IMR-90 (cell line): ENCODE measurements at regions not wholly inside any gene's neighbourhood (a gene's known extent, or its start where the extent isn't known, plus 50 kb on each side); places are given as distances from the start of the nearest gene placed in this dataset.

ENCODE experiments used
- ATAC-seq: fragments of 200-7000 bp; cut with Tn5 transposase; 2 replicates; pipeline ENCODE4 v1.9.1; 2020; ENCODE audit warnings: low read depth, mild to moderate bottlenecking, moderate library complexity
- BruUV-seq: library from RNA; stranded (reverse); fragments of 400-500 nt; replicated peaks from 2 replicates; lab custom pipeline; 2021; lab: Mats Ljungman, UMichigan
- CTCF ChIA-PET: fragments of 300-600 bp; formaldehyde crosslinking; extraction: SDS; loops from one replicate; lab custom pipeline; 2021; ENCODE audit warnings: antibody characterized with exemption; lab: Yijun Ruan, JAX
- POLR2A ChIA-PET: fragments of 300-600 bp; sonication (Branson Sonifier 250); formaldehyde crosslinking; loops from one replicate; lab custom pipeline; 2022; ENCODE audit warnings: antibody characterized with exemption; ENCODE audit not compliant: unreplicated experiment; lab: Charles Lee
- DNase-seq: peaks from one replicate; pipeline ENCODE4 v3.0.0; 2013
- H2AFZ ChIP-seq: replicated peaks from 2 replicates; pipeline ENCODE3; 2013; ENCODE audit warnings: low read length, mild to moderate bottlenecking; ENCODE audit not compliant: poor library complexity
- H2AK5ac ChIP-seq: 2 replicates; pipeline ENCODE4 v1.6.1; 2013; ENCODE audit warnings: low read depth, low read length, inconsistent platforms
- H2AK9ac ChIP-seq: replicated peaks from 2 replicates; pipeline ENCODE3; 2013; ENCODE audit warnings: mild to moderate bottlenecking, low read depth, low read length, moderate library complexity; ENCODE audit not compliant: poor library complexity
- H2BK120ac ChIP-seq: 2 replicates; pipeline ENCODE4 v1.6.1; 2013; ENCODE audit warnings: low read depth, low read length, inconsistent platforms
- H2BK15ac ChIP-seq: 3 replicates; pipeline ENCODE4 v1.6.1; 2013; ENCODE audit warnings: low read depth, low read length, inconsistent platforms
- H2BK20ac ChIP-seq: 2 replicates; pipeline ENCODE4 v1.6.1; 2013; ENCODE audit warnings: low read depth, mild to moderate bottlenecking, inconsistent platforms, low read length, moderate library complexity
- H2BK5ac ChIP-seq: 2 replicates; pipeline ENCODE4 v1.6.1; 2013; ENCODE audit warnings: mild to moderate bottlenecking, low read depth, low read length, inconsistent platforms; ENCODE audit not compliant: poor library complexity, severe bottlenecking
- H3K14ac ChIP-seq: replicated peaks from 2 replicates; pipeline ENCODE4 v1.6.1; 2013; ENCODE audit warnings: low read depth, low read length, inconsistent platforms
- H3K18ac ChIP-seq: 2 replicates; pipeline ENCODE4 v1.6.1; 2013; ENCODE audit warnings: low read depth, low read length, control low read depth
- H3K23ac ChIP-seq: 2 replicates; pipeline ENCODE4 v1.6.1; 2013; ENCODE audit warnings: low read depth, low read length, inconsistent platforms
- H3K27ac ChIP-seq: 2 replicates; pipeline ENCODE4 v1.5.1; 2013; ENCODE audit warnings: mild to moderate bottlenecking, control low read depth, low read length; ENCODE audit not compliant: insufficient read depth
- H3K27me3 ChIP-seq: 2 replicates; pipeline ENCODE4 v1.6.1; 2013; ENCODE audit warnings: low read length; ENCODE audit not compliant: control insufficient read depth, insufficient read depth
- H3K36me3 ChIP-seq: 2 replicates; pipeline ENCODE4 v1.6.1; 2013; ENCODE audit warnings: low read length, mixed read lengths; ENCODE audit not compliant: control insufficient read depth, insufficient read depth
- H3K4ac ChIP-seq: 2 replicates; pipeline ENCODE4 v1.6.1; 2013; ENCODE audit warnings: low read depth, low read length, inconsistent platforms
- H3K4me1 ChIP-seq: 2 replicates; pipeline ENCODE4 v1.6.1; 2013; ENCODE audit warnings: low read length, mixed read lengths; ENCODE audit not compliant: control insufficient read depth, insufficient read depth
- H3K4me2 ChIP-seq: 2 replicates; pipeline ENCODE4 v1.6.1; 2013; ENCODE audit warnings: low read depth, mild to moderate bottlenecking, control low read depth, low read length, moderate library complexity
- H3K4me3 ChIP-seq: 2 replicates; pipeline ENCODE4 v1.5.1; 2013; ENCODE audit warnings: low read depth, mild to moderate bottlenecking, control low read depth, low read length, moderate library complexity; ENCODE audit not compliant: insufficient read depth
- H3K56ac ChIP-seq: 2 replicates; pipeline ENCODE4 v1.6.1; 2013; ENCODE audit warnings: low read length, inconsistent platforms; ENCODE audit not compliant: insufficient read depth; ENCODE audit errors: extremely low read depth
- H3K79me1 ChIP-seq, 2 experiments: 2 replicates each; pipeline ENCODE4 v1.6.1; 2013; ENCODE audit warnings: low read length in 2 of 2, inconsistent platforms in 1 of 2, low read depth in 1 of 2
- H3K9ac ChIP-seq: 2 replicates; pipeline ENCODE4 v1.6.1; 2013; ENCODE audit warnings: low read depth, low read length, control low read depth
- H3K9me1 ChIP-seq: 2 replicates; pipeline ENCODE4 v1.6.1; 2013; ENCODE audit warnings: low read length, inconsistent platforms; ENCODE audit not compliant: insufficient read depth
- H3K9me3 ChIP-seq: 2 replicates; pipeline ENCODE4 v1.6.1; 2013; ENCODE audit warnings: low read length; ENCODE audit not compliant: control insufficient read depth, insufficient read depth
- H4K20me1 ChIP-seq: 2 replicates; pipeline ENCODE4 v1.6.1; 2013; ENCODE audit warnings: low read length, inconsistent platforms; ENCODE audit not compliant: insufficient read depth
- H4K5ac ChIP-seq: 2 replicates; pipeline ENCODE4 v1.6.1; 2013; ENCODE audit warnings: mild to moderate bottlenecking, low read depth, low read length, control low read depth
- H4K8ac ChIP-seq, 2 experiments: 2 replicates each; pipeline ENCODE4 v1.6.1; 2013; ENCODE audit warnings: low read depth in 2 of 2, low read length in 2 of 2, control low read depth in 1 of 2, inconsistent platforms in 1 of 2
- H4K91ac ChIP-seq: 2 replicates; pipeline ENCODE4 v1.6.1; 2013; ENCODE audit warnings: low read depth, low read length, inconsistent platforms; ENCODE audit not compliant: insufficient read depth
- BHLHE40 ChIP-seq: fragments of 150-350 bp; IDR thresholded peaks from 2 replicates; pipeline ENCODE4 v1.6.1; 2016; ENCODE audit warnings: mild to moderate bottlenecking, low read depth, low read length
- CEBPB ChIP-seq: IDR thresholded peaks from 2 replicates; pipeline ENCODE4 v1.6.1; 2012; ENCODE audit warnings: low read depth, low read length, improper control_type of control experiment
- CHD1 ChIP-seq: IDR thresholded peaks from 2 replicates; pipeline ENCODE4 v1.6.1; 2012; ENCODE audit warnings: low read depth, low read length, improper control_type of control experiment
- CTCF ChIP-seq: conservative IDR thresholded peaks from 2 replicates; pipeline ENCODE4 v1.5.1; 2012; ENCODE audit warnings: mild to moderate bottlenecking, low read depth, low read length, improper control_type of control experiment
- FOS ChIP-seq: fragments of 150-350 bp; IDR thresholded peaks from 2 replicates; pipeline ENCODE4 v1.6.1; 2016; ENCODE audit warnings: low read depth, low read length
- MAFK ChIP-seq: IDR thresholded peaks from 2 replicates; pipeline ENCODE4 v1.6.1; 2012; ENCODE audit warnings: low read depth, low read length, improper control_type of control experiment
- MAZ ChIP-seq: IDR thresholded peaks from 2 replicates; pipeline ENCODE4 v1.6.1; 2012; ENCODE audit warnings: low read depth, mild to moderate bottlenecking, low read length, improper control_type of control experiment, moderate library complexity, borderline replicate concordance
- MXI1 ChIP-seq: IDR thresholded peaks from 2 replicates; pipeline ENCODE4 v1.6.1; 2012; ENCODE audit warnings: low read depth, mild to moderate bottlenecking, low read length, moderate library complexity, borderline replicate concordance
- NFE2L2 ChIP-seq: fragments of 150-350 bp; IDR thresholded peaks from 2 replicates; pipeline ENCODE4 v1.6.1; 2016; ENCODE audit warnings: low read depth, mild to moderate bottlenecking, low read length
- POLR2A ChIP-seq: IDR thresholded peaks from 2 replicates; pipeline ENCODE4 v1.6.1; 2012; ENCODE audit warnings: mild to moderate bottlenecking, low read depth, low read length
- RAD21 ChIP-seq: IDR thresholded peaks from 2 replicates; pipeline ENCODE4 v1.6.1; 2012; ENCODE audit warnings: low read length, improper control_type of control experiment
- RCOR1 ChIP-seq: IDR thresholded peaks from 2 replicates; pipeline ENCODE4 v1.6.1; 2012; ENCODE audit warnings: mild to moderate bottlenecking, low read length, improper control_type of control experiment; ENCODE audit not compliant: insufficient replicate concordance
- RFX5 ChIP-seq: IDR thresholded peaks from 2 replicates; pipeline ENCODE4 v1.8.0; 2012; ENCODE audit warnings: low read depth, mild to moderate bottlenecking, low read length, moderate library complexity
- SMC3 ChIP-seq: fragments of 150-350 bp; IDR thresholded peaks from 2 replicates; pipeline ENCODE4 v1.6.1; 2016; ENCODE audit warnings: low read depth, mild to moderate bottlenecking, antibody characterized with exemption, low read length, moderate library complexity
- USF2 ChIP-seq: fragments of 150-350 bp; IDR thresholded peaks from 2 replicates; pipeline ENCODE4 v1.6.1; 2017; ENCODE audit warnings: mild to moderate bottlenecking, antibody characterized with exemption, low read length, low read depth
- WGBS, 2 experiments: methylation state at CpG; one replicate each; pipeline versions ENCODE4 v1.1.5 to v1.1.7; 2013; ENCODE audit warnings: missing lambda C conversion rate in 2 of 2; ENCODE audit not compliant: insufficient read length in 1 of 2; ENCODE audit errors: extremely low coverage in 2 of 2; 5-methylcytosine and 5-hydroxymethylcytosine counted together
- dilution Hi-C: fragments of 300-500 bp; cut with HindIII; formaldehyde crosslinking; loops from one replicate; pipeline ENCODE4 v1.14.3; 2018; ENCODE audit warnings: low sequenced_read_pairs; ENCODE audit not compliant: unreplicated experiment
- in situ Hi-C: fragments of 300-500 bp; cut with MboI; formaldehyde crosslinking; loops from 3 replicates; pipeline ENCODE4 v1.14.3; 2019; ENCODE audit warnings: low sequenced_read_pairs, inconsistent platforms, mixed read lengths
- intact Hi-C: fragments of 100-400 bp; cut with micrococcal nuclease; formaldehyde crosslinking; loops from 2 replicates; pipeline ENCODE4 v1.10.0; 2022
- TF ChIP-seq, protein P1 (sequence below): fragments of 150-350 bp; IDR thresholded peaks from 2 replicates; pipeline ENCODE4 v1.6.1; 2016; ENCODE audit warnings: low read depth, mild to moderate bottlenecking, low read length, moderate library complexity, borderline replicate concordance

- no peak overlapping the region for H2AK5ac ChIP-seq
- no peak overlapping the region for H2BK20ac ChIP-seq
- 76% methylated on average over 3 of the region's 17 CpGs; no CpG with 5 or more reads in 1 of the 2 experiments for WGBS, 2 experiments
- H3K18ac ChIP-seq = no peak overlapping the region
- no peak overlapping the region for H3K9ac ChIP-seq
- BruUV-seq = no TSS peak
- dilution Hi-C loops = no loop called here
- DNase-seq = no peak
- TF ChIP-seq MAFK (no peak), CHD1 (no peak), CEBPB (no peak), RFX5 (no peak), BHLHE40 (no peak), RCOR1 (no peak), CTCF (no peak), NFE2L2 (no peak), POLR2A (no peak), MXI1 (no peak), MAZ (no peak), RAD21 (no peak), FOS (no peak), USF2 (no peak), SMC3 (no peak)
- TF ChIP-seq, protein P1, sequence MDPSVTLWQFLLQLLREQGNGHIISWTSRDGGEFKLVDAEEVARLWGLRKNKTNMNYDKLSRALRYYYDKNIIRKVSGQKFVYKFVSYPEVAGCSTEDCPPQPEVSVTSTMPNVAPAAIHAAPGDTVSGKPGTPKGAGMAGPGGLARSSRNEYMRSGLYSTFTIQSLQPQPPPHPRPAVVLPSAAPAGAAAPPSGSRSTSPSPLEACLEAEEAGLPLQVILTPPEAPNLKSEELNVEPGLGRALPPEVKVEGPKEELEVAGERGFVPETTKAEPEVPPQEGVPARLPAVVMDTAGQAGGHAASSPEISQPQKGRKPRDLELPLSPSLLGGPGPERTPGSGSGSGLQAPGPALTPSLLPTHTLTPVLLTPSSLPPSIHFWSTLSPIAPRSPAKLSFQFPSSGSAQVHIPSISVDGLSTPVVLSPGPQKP = no peak
- ChIA-PET CTCF (no interaction called here), POLR2A (no interaction called here)
- no peak overlapping the region for H4K5ac ChIP-seq
- no peak overlapping the region for H3K27ac ChIP-seq
- H3K36me3 ChIP-seq = no peaks in the 10 kb centered on the region
- no peak overlapping the region for H3K4me2 ChIP-seq
- H3K9me1 ChIP-seq = no peaks in the 10 kb centered on the region
- H2BK15ac ChIP-seq = no peak overlapping the region
- peaks cover 6% of the 10 kb centered on the region; the same call in 1 of the 2 replicates for H3K9me3 ChIP-seq
- H2AK9ac ChIP-seq = no peak overlapping the region
- no peak overlapping the region for H3K4ac ChIP-seq
- H2AFZ ChIP-seq = no peak overlapping the region
- H3K27me3 ChIP-seq = no peaks in the 10 kb centered on the region
- no peaks in the 10 kb centered on the region for H4K20me1 ChIP-seq
- H3K4me1 ChIP-seq = no peaks in the 10 kb centered on the region
- ATAC-seq = no peak
- H3K23ac ChIP-seq = no peak overlapping the region
- intact Hi-C loops = no loop called here
- H2BK120ac ChIP-seq = no peak overlapping the region
- no peaks in the 10 kb centered on the region for H3K79me1 ChIP-seq
- no peak overlapping the region for H3K56ac ChIP-seq
- H3K14ac ChIP-seq = no peak overlapping the region
- H4K91ac ChIP-seq = no peak overlapping the region
- H4K8ac ChIP-seq = no peak overlapping the region
- H3K4me3 ChIP-seq = no peak overlapping the region
- H2BK5ac ChIP-seq = no peak overlapping the region
- in situ Hi-C loops = no loop called here
These were observed 1065.7 kb upstream of the MANEA start for GRCh38 chr6:94511502-94512088.
